DMS53 treated with DMSO at 0.1 percent for 48 hours (cell line): ENCODE measurements at regions not wholly inside any gene's neighbourhood (a gene's known extent, or its start where the extent isn't known, plus 50 kb on each side); places are given as distances from the start of the nearest gene placed in this dataset.

ENCODE experiments used
- DNase-seq: peaks from one replicate; lab custom pipeline; 2025; ENCODE audit not compliant: unreplicated experiment; lab: John Stamatoyannopoulos, UW

DNA sequence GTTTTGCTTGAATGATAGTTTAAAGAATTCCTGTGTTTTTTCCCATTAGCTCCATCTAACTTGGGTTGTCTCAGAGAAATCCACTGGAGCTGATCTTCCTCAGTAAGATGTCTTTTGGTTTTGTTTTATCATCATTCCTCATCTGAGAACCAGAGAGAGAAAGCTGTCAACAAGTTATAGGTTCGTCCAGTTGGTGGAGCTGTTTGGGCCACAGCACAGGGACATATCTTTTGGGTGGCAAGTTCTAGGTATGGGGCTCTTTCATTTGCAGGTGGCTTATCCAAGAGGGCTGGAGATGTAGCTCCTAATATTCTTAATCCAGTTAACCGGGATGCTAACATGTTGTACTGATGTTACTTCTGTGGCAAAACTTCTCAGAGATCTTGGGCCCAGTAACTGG lies 174.2 kb downstream of the KCNRG start:
- DNase-seq = no peak

- no peak for DNase-seq
Observed at GRCh38 chr13:50191004-50191403, 175.8 kb downstream of the KCNRG start.

DNA sequence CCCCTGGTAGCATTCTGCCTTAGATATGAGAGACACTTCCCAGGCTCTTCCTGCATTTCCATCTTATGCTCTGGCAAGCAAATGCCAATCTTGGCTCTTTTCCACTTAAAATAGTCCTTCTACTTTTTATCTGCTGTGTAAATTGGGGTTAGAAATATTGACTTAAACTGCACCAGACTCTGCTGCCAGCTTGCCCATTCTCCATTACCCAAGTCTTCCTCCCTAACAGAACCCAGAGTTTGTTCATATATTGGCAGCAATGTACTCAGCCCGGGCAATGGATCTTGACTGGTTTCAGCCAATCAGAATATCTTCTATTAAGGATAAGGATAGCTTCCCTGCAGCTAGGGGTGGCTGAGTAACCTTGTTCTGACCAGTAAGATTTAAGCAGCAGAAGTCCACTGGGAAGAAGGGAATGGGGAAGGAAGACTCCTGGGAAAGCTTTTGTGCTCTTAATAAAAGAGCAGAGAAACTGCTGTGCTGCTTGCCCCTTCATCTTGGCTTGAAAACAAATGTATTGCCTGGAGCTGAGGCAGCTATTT lies 177.1 kb downstream of the KCNRG start:
- DNase-seq = no peak

DNA sequence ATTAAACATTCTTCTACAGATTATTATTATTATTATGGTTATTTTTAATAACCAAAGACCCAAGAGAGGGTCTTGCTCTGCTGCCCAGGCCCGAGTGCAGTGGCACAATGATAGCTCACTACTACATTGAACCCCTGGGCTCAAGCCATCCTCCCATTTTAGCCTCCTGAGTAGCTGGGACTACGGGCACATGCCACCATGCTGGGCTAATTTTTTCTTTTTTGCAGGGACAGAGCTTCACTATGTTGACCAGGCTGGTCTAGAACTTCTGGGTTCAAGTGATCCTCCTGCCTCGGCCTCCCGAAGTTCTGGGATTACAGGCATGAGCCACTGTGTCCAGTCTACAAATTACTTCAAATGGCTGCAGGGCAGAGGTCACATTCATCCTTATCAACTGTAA lies 179.8 kb downstream of the KCNRG start:
- no peak for DNase-seq

DNA sequence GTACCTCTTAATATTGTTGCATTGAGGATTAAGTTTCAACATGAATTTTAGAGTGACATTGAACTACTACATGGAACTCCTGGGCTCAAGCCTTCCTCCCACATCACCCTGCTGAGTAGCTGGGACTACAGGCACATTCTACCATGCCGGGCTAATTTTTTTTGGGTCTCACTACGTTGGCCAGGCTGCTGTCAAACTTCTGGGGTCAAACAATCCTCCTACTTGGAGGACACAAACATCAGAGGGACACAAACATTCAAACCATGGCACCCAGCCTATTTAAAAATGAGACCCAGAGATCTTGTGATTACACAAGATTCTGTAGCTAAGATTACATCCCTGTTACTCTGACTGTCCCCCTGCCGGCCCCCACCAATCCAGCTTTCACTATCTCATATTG lies 180.9 kb downstream of the KCNRG start:
- no peak for DNase-seq

DNA sequence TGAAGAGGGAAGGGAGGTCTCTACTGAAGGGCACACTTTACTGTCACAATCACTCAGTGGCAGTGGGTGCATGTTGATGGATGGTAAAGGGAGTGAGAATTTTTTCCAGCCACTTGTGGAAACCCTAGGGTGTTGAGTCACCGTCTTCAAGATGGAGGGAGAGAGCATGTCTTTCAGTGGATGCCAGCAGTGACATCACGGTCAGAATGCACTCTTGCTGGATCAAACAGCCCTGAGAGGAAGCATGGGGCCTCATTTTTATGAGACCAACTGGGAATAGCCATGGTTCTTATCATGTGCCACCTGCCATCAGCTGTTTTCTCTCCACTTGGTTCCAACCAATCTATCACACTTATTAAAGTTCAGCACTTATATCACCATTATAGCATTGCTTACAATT lies 182.5 kb downstream of the KCNRG start:
- no peak for DNase-seq

DNA sequence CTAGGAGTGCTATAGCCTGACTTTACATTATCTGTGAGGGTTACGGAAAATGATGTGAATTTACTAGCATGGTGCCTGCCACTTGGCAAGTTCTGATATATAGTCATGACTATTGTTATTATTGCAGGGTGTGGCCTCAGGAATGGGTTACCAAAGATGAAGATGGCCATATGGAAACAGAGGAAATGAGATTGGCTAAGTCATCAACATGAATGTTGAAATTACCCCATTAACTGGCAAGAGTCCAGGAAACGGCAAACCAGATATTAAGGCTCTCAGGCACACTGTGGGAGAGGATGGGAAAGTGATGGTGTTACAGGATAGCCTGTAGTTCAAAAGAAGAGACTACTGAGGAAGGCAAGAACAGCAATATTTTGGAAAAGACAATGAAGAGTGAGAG lies 183.3 kb downstream of the KCNRG start:
- DNase-seq = no peak

DNA sequence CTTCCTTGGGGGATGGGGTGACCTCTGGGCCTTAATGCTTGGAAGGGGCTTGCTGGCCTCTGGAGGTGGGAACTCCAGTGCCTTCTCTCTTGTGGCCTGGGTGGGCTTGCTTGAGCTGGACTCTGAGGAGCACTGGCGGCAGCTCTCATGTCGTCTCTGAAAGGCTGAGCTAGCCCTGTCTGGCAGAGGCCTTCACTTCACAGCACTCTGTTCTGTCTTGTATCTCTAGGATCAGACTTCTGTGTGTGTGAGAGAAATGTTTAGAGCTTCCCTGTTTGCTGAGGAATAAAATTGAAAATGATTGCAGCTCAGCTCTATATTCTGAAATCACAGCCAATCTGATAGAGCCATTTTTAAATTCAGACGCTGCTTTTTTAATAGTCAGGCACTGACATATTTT lies 185.3 kb downstream of the KCNRG start:
- DNase-seq = no peak

DNA sequence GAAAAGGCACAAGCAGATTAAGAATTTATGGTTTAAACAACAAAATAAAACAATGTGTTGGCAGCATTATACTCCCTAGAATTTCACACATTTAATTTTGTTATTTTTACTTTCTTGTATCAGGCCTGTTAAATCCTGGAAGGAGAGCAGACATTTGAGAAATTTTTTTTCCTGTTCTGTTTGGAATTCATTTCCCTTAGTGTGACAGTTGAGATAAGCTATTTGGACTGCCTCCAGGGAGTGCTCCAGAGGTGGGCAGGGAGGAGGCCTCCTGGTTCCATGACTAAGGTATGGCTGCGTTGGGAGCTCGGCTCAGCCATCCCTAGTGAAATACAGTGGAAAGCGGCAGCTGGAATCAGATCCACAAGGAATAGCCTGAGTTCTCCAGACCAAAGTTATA lies 185.7 kb downstream of the KCNRG start:
- DNase-seq = no peak

DNA sequence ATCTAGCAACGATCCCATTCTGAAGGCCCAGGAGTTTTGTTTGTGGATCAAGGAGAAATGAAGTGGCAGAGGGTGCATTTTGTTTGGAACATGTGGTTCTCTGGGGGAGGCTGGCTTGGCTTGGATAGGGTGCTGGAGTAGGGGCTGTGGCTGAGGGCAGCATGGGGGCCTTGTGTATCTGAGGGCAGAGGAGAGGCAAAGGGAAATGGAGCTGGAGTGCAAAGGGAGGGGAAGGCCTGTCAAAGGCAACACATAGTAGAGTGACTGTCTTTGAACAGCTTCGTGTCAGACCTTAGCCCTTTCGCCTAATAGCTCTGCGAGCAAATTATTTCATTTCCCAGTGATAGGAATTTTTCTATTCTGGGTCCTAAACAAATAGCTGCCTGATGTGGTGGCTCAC lies 187.2 kb downstream of the KCNRG start:
- no peak for DNase-seq

DNA sequence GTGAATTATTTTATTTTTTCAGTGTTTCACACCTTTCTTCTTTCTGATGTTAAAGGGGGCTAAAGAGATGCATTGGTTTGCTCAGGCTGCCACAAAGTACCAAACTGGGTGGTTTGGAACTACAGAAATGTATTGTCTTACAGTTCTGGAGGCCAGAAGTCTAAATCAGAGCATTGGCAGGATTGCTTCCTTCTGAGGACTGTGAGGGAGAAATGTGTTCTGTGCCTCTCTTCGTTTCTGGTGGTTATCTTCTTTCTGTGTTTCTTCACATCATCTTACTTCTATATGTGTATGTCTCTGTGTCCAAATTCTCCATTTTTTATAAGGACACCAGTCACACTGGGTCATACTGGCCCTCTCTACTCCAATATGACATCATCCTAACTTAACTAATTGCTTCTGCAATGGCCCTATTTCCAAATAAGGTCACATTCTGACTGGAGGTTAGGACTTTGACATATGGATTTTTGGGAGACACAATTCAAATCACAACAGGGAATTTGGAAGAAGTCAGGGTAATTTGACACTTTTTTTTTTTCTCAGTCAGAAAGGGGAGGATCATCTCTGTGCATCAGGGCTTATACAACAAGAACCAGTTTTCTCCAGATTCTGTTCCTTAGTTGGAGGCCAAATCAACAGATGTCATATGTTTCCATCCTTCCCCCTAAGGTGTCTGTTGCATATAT lies 188.2 kb downstream of the KCNRG start:
- no peak for DNase-seq

DNA sequence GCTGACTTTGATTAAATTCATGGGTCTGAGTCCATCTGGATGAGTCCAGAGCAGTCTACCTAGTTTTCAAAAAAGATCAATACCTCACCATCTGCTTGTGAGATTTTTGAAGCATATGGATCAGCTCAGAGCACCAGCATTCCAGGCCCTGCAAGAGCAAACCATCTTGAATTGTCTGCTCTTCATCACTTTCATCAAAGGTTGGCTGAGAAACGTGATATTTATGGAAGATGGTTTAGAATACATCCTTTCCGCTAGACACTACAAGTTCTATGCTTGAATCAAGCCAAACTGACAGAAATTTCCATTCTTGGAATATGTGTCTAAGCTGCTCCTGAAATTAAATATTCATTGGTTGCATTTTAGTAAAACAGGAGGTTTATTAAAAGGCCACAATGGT lies 190.3 kb downstream of the KCNRG start:
- no peak for DNase-seq

- DNase-seq = no peak
Observed at GRCh38 chr13:50208826-50209335, 193.6 kb downstream of the KCNRG start.

- DNase-seq = no peak
Observed at GRCh38 chr13:50209631-50210030, 194.4 kb downstream of the KCNRG start.

DNA sequence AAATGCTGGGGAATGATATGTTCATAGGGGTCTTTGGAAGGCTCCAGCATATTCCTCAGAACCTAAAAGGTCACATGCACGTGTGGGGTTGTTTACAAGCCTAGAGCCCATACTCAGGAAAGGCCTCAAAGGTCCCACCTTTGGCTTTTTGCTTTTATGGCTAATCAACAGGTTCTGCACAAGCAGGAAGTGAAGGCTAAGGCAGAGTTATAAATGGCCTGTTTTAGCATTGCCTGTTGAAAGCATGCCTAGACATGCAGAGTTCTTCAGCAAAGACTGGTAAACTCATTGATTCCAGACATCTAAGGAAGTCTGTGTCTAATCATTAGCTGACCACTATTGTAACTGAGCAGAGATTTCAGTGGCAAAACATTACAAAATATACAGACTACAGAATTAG lies 198.3 kb downstream of the KCNRG start:
- DNase-seq = no peak

DNA sequence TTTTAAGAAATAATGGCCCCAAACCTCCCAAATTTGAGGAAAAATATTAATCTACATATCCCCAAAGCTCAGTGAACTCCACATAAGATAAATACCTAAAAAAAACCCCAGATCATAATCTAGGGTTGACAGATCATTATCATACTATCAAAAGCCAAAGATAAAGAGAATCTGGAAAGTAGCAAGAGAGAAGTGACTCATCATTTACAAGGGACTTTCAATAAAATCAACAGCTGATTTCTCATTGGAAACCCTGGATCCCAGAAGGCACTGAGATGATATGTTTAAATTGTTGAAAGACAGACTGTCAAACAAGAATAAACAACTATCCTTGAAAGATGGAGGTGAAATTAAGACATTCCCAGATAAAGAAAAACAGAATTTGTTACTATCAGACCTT lies 199.3 kb downstream of the KCNRG start:
- DNase-seq = no peak

DNA sequence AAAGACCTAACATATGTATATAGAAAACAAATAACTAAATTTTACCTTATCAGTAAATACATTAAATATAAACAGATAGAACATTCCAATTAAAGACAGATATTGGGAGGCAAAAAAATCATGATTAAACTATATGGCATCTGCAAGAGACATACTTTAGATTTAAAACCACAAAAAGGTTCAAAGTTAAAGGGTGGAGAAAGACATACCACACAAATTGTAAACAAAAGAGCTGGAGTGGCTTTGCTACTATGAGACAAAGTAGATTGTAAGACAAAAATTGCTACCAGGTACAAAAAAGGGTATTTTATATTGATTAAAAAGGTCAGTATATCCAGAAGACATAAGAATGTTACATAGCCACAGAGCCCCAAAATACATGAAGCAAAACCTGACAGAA lies 200.2 kb downstream of the KCNRG start:
- no peak for DNase-seq

DNA sequence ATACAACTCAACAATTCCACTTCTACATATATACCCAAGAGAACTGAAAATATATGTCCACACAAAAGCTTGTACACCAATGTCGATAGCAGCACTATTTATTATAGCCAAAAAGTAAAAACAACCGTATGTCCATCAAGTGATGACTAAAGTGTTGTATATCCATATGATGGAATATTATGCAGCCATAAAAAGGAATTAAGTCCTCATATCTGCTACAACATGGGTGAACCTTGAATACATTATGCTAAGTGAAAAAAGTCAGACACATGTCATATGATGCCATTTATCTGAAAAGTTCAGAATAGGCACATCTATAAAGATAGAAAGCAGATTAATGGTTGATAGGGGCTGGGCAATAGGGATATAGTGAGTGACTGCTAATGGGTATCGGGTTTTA lies 204.5 kb downstream of the KCNRG start:
- DNase-seq = no peak

- no peak for DNase-seq
Observed at GRCh38 chr13:50220938-50221337, 205.7 kb downstream of the KCNRG start.

DNA sequence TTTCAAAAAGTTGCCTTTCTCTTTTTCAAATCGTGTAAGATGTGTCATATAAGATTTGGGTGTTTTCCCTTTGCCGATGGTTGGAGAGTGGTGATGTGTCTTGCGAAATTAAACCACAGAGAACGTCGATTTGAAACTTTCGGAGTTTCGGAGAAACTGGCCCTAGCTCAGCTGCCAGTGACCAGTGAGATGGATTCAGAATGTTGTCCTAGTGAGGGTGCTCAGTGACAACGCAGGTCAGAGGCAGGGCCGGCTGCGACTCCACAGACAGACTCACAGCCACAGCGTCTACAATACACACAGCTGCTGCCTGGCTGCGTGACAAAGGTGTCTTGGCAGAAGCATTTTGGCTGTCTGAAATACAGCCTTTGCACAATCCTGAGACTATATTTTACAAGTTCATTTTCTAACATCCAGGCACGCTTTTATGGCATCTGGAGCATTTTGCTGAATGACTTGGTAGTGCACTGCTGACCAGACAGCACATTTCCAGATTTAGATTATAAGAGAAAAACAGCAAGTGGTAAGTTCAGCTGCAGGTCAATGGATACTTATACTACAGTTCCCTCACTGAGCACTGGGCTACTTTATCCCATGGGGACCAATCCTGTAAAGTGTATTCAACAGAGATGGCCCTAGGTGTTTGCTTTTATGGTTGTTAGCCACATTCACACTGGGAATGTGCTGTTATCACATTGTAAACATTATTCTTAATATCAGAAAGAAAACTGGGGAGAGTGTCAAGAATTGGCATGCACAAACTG lies 207.5 kb downstream of the KCNRG start:
- DNase-seq = no peak

GRCh38 chr13:50224534-50224933 lies 209.3 kb downstream of the KCNRG start:
- DNase-seq = no peak
